HL-60 (cell line): ENCODE measurements at regions not wholly inside any gene's neighbourhood (a gene's known extent, or its start where the extent isn't known, plus 50 kb on each side); places are given as distances from the start of the nearest gene placed in this dataset.

Source experiments
- DNase-seq, 2 experiments: peaks; one replicate each; pipeline ENCODE4 v3.0.0-alpha.2; 2010 to 2020; ENCODE audit warnings: low read depth in 1 of 2, low spot score in 1 of 2
- H3K27ac ChIP-seq: fragments of 250-450 bp; sonication (Bioruptor Pico); replicated peaks from 2 replicates; pipeline ENCODE4 v1.5.1; 2020; ENCODE audit warnings: mild to moderate bottlenecking, moderate library complexity
- H3K27me3 ChIP-seq: fragments of 250-450 bp; sonication (Bioruptor Pico); 2 replicates; pipeline ENCODE4 v1.5.1; 2021; ENCODE audit warnings: mild to moderate bottlenecking, moderate library complexity; ENCODE audit not compliant: insufficient read depth, poor library complexity, severe bottlenecking
- H3K4me3 ChIP-seq: replicated peaks from 2 replicates; pipeline ENCODE4 v1.5.1; 2011; ENCODE audit warnings: mild to moderate bottlenecking, control low read depth, low read length; ENCODE audit not compliant: insufficient read depth
- CTCF ChIP-seq: IDR thresholded peaks from one replicate; pipeline ENCODE4 v1.5.1; 2011; ENCODE audit warnings: low read length, control low read depth, inconsistent platforms; ENCODE audit not compliant: insufficient read depth
- GABPA ChIP-seq: IDR thresholded peaks from 2 replicates; pipeline ENCODE4 v1.6.1; 2012; ENCODE audit warnings: low read depth
- POLR2AphosphoS5 ChIP-seq: IDR thresholded peaks from 2 replicates; pipeline ENCODE4 v1.6.1; 2012; ENCODE audit warnings: low read depth
- REST ChIP-seq: IDR thresholded peaks from 2 replicates; pipeline ENCODE4 v1.6.1; 2012; ENCODE audit warnings: low read depth; ENCODE audit not compliant: insufficient replicate concordance
- SPI1 ChIP-seq: IDR thresholded peaks from 2 replicates; pipeline ENCODE4 v1.6.1; 2012; ENCODE audit warnings: low read depth, mild to moderate bottlenecking, borderline replicate concordance

GRCh38 chr2:172278667-172279066, 148.7 kb upstream of the ITGA6 start:
- H3K4me3 ChIP-seq: no peak overlapping the region
- H3K27ac ChIP-seq: no peak overlapping the region
- no peak for TF ChIP-seq GABPA
- TF ChIP-seq POLR2AphosphoS5: no peak
- no peak for TF ChIP-seq CTCF
- no peak for TF ChIP-seq SPI1
- TF ChIP-seq REST: no peak
- no peak for DNase-seq
- no peaks in the 10 kb centered on the region for H3K27me3 ChIP-seq

- Histone ChIP-seq H3K27me3 (no peaks in the 10 kb centered on the region), H3K4me3 (no peak overlapping the region), H3K27ac (peak overlapping the region; percentile 75)
- TF ChIP-seq REST (no peak), GABPA (no peak), CTCF (no peak), POLR2AphosphoS5 (no peak), SPI1 (no peak)
- no peak for DNase-seq
These were observed 148.2 kb upstream of the ITGA6 start for GRCh38 chr2:172279214-172279613.

- TF ChIP-seq POLR2AphosphoS5 (no peak), REST (no peak), GABPA (no peak), SPI1 (no peak), CTCF (no peak)
- Histone ChIP-seq H3K27me3 (no peaks in the 10 kb centered on the region), H3K27ac (peak overlapping the region; percentile 75), H3K4me3 (no peak overlapping the region)
- no peak for DNase-seq
These were observed 147.6 kb upstream of the ITGA6 start for GRCh38 chr2:172279813-172280212.
